NCI-H345 treated with DMSO at 0.1 percent for 48 hours (cell line): ENCODE measurements at regions not wholly inside any gene's neighbourhood (a gene's known extent, or its start where the extent isn't known, plus 50 kb on each side); places are given as distances from the start of the nearest gene placed in this dataset.
"Not testable (repeated sequence)": the region's sequence is repeated elsewhere in the genome, so short reads cannot be mapped to it uniquely, and the experiment has no call there.

Source experiments
- DNase-seq: peaks from one replicate; lab custom pipeline; 2025; ENCODE audit not compliant: unreplicated experiment; lab: John Stamatoyannopoulos, UW

- no peak for DNase-seq
Measured at GRCh38 chr13:105758918-105759860, 776.3 kb downstream of the EFNB2 start.

DNA sequence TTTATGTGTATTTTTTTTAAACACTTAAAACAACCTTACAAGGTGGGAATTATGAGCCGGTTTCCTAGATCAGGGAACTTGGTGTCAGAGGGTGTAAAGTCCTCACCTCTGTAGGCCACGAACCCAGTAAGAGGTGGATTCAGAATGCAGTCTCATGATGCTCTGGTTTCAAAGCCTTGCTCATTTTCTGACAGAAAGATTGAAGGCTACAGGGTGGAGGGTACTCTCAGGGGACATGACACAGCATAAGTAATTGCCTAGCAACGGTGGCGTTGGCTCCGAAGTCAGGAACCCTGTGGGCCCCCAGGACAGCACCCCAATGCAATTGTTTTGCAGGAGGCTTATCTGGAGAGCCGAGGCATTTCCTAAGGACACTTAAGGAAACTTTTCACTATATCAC is 794.7 kb downstream of the EFNB2 start:
- DNase-seq = no peak

DNA sequence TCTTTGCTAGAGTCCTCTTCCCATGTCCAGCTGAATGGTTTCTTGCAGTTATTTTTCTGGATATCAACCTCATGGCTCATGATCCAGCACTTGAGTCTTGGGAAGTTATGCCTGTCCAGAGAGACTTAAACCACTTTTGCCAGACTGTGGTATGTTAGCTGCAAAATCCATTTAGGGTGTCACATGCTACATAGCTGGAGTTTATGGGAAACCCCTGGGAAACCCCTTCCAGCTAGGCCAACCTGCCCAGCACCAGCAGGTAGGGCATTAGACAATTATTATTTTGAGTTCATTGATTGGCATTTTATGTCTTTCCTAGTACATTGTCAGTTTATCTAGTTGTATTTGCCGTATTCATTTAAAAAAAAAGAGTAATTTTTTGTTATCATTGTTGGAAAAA is 797.8 kb downstream of the EFNB2 start:
- DNase-seq = no peak

DNA sequence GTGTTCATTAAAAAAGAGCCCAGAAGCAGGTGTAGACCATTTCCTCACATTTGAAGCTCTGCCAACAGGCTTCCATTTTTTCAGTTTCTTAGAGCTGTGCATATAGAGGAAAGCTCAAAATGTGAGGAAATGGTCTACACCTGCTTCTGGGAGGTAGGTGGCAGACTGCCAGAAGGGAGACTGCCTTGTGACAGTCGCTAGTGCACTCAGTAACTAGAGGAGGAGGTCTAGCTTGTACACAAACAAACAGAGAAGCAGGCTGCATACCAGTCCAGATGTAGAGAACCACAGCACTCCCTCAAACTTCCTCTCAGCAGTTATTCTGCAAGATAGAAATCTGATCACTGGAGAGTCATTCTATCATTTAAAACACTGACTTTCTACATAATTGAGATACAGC is 800.2 kb downstream of the EFNB2 start:
- DNase-seq = peak; percentile 33

DNA sequence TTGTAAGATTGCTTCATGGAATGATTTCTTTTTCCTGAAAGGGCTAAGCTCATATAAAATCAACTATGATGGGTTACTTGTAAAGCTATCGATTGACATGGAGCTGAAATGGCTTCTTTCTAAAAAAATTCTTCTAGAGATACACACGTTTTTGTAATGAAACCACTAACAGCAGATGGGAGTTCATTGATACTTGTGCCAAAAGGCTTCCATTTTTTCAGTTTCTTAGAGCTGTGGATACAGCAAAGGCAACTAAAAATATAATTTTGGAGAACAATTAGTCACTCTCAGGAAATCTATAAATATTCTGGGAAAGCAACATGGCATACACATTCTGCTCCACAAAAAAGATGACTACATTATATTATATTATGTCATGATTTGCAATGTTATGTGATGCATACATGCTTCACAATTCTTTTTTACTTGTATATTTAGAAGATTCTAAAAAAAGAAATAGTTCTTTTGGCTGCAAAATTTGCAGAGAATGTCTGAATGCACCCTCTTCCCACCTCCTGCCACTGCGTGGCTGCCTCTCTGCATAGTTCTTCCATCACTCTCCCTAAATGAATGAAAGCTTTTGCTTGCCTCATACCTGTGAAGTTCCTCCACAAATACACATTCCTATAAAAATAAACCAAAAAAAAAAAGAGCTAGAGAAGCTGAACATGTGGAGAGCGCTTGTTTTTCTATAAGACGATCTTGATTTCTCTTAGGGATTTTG is 802.5 kb downstream of the EFNB2 start:
- DNase-seq = no peak

- no peak for DNase-seq
Measured at GRCh38 chr13:105725887-105726286, 809.6 kb downstream of the EFNB2 start.

DNA sequence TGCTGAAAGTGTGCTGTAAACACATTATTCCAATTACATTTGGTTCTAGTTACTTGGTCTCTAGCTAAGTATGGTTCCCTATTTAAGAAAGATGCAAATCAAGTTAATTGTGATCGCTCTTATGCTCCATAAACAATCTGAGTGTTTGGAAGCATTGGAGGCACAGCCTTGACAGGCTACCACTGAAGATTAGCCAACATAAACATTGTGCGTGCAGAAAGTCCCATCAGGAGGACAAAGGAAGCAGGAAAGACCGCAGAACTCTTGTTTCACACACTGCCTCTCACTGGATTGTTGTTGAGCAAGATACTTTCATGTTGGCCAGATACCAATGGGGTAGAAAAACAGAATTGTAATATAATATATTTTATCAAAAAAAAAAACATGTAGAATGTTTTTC is 814.4 kb downstream of the EFNB2 start:
- no peak for DNase-seq

DNA sequence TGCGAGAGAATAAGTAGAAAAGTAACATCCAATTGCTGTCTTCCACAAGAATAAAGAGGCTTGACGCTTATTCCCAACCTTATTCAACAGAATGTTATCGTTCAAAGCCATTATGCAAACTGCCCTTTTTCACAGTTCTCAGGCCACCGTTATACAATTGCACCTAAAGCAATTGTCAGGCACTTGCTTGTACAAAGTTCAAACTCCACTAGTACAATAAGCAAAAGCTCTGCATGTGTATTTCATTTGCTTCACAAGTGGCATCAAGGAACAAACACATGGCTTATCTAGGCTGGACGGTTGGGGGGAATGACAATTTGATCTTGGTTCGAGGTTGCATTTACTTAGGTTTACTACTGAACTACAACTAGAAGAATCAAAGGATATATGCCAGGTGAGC is 815.6 kb downstream of the EFNB2 start:
- no peak for DNase-seq

GRCh38 chr13:105709181-105709580 is 826.3 kb downstream of the EFNB2 start:
- DNase-seq = no peak

- DNase-seq = no peak
Measured at GRCh38 chr13:105703843-105704242, 831.6 kb downstream of the EFNB2 start.

DNA sequence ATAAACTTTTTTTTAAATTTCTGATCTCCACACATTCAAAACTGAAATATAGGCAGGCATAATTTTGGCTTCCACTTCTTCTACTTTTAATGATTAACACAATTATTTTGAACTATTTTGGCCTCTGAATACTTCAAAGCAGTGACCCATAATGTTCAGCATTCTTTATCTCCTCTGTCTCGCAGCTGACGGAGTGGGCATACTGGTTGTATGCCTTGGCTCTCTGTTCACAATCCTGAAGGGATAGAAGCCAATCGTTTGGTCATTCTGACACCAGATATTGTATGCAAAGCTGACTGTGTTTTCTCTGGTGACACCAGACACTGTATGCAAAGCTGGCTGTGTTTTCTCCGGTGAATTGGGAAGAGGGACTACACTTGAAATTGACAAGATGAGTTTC is 833.0 kb downstream of the EFNB2 start:
- no peak for DNase-seq

GRCh38 chr13:105692769-105693168 is 842.7 kb downstream of the EFNB2 start:
- DNase-seq = no peak

GRCh38 chr13:105684216-105684615 is 851.2 kb downstream of the EFNB2 start:
- no peak for DNase-seq

GRCh38 chr13:105679838-105680237 is 855.6 kb downstream of the EFNB2 start:
- DNase-seq = no peak

DNA sequence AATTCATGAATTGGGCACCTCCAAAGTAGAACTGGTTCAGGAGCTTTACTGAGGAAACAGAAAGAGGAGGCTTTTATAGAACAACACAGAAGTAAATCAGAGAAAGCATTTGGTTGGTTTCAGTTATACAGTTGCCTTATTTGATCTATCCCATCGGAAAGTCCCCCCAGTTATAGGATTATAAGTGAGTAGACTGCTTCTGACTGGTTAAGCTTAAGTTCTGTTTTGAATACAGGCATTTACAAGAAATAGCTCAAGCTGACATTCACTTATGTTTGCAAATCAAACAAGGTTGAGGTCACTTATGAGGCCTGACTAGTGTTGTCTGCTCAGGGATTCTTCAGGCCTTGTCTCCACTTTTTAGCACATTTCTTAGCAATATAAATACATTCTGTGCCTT is 857.4 kb downstream of the EFNB2 start:
- no peak for DNase-seq

DNA sequence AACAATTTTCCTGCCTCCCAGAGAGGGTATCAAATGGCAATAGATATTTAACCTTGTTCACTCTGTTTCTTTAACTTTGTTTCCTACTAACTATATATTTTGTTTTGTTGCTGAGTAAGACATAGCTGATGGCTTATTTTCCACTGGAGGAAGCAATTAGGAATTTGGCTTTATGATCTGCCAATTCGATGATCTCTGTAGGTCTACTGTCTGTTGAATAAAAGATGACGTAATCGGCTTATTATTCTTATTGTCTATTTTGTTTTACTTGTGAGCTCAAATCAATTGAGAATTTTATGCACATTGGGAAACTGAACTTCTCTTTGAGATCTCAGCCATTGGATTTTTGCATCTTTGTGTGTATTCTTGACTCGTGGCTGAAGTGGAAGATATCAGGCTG is 862.6 kb downstream of the EFNB2 start:
- DNase-seq = no peak

DNA sequence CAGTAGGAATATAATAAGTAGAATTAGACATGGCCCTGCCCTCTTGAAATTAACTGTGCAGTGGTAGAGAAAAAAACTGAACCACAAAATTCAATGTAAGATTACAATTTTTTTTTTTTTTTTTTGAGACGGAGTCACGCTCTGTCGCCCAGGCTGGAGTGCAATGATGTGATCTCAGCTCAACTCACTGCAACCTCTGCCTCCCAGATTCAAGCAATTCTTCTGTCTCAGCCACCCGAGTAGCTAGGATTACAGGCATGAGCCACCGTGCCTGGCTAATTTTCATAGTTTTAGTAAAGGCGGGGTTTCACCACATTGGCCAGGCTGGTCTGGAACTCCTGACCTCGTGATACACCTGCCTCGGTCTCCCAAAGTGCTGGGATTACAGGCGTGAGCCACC is 864.3 kb downstream of the EFNB2 start:
- not testable (repeated sequence) for DNase-seq

GRCh38 chr13:105670179-105670990 is 865.1 kb downstream of the EFNB2 start:
- DNase-seq = no peak

GRCh38 chr13:105665284-105665683 is 870.2 kb downstream of the EFNB2 start:
- no peak for DNase-seq

GRCh38 chr13:105663182-105663581 is 872.3 kb downstream of the EFNB2 start:
- no peak for DNase-seq

- DNase-seq = no peak
Measured at GRCh38 chr13:105660561-105660960, 874.9 kb downstream of the EFNB2 start.
